Peyer's patch (tissue), 4 donors: ENCODE measurements at regions not wholly inside any gene's neighbourhood (a gene's known extent, or its start where the extent isn't known, plus 50 kb on each side); places are given as distances from the start of the nearest gene placed in this dataset.

ENCODE experiments used
- DNase-seq, 3 donors: peaks; one replicate each; pipeline ENCODE4 v3.0.0-alpha.2; 2017 to 2019
- H3K27ac ChIP-seq, 4 donors: fragments of 200-600 bp; sonication (generic); one replicate each; pipeline ENCODE4 v1.5.1; 2016 to 2019
- H3K27me3 ChIP-seq, 2 donors: fragments of 200-600 bp; sonication (generic); one replicate each; pipeline ENCODE4 v1.5.1; 2019
- H3K36me3 ChIP-seq, 3 donors: fragments of 200-600 bp; sonication (generic); one replicate each; pipeline ENCODE4 v1.5.1; 2016 to 2019
- H3K4me1 ChIP-seq, 4 donors: fragments of 200-600 bp; sonication (generic); one replicate each; pipeline ENCODE4 v1.5.1; 2016 to 2019
- H3K4me3 ChIP-seq, 4 donors: fragments of 200-600 bp; sonication (generic); 1 replicate in 3 of 4; 2 replicates in 1 of 4; pipeline ENCODE4 v1.5.1; 2016 to 2019; ENCODE audit warnings: mild to moderate bottlenecking in 1 of 4
- H3K9me3 ChIP-seq, 4 donors: fragments of 200-600 bp; sonication (generic); one replicate each; pipeline ENCODE4 v1.5.1; 2016 to 2019; ENCODE audit warnings: mild to moderate bottlenecking in 1 of 4
- POLR2A ChIP-seq, 2 donors: fragments of 450-650 bp; IDR thresholded peaks; one replicate each; pipeline ENCODE4 v1.5.1; 2017; ENCODE audit warnings: antibody characterized with exemption in 2 of 2, mild to moderate bottlenecking in 2 of 2, moderate library complexity in 2 of 2
- TF ChIP-seq, protein P1 (sequence below), 6 experiments: fragments of 450-650 bp in 4 of 6; fragments of 200-600 bp in 2 of 6; sonication (generic) in 1 of 6; IDR thresholded peaks; one replicate each; pipeline ENCODE4 v1.5.1; 2017 to 2019; ENCODE audit warnings: antibody characterized with exemption in 6 of 6, mild to moderate bottlenecking in 3 of 6, moderate library complexity in 1 of 6

GRCh38 chr18:28905509-28905908 is 728.6 kb upstream of the CDH2 start:
- no peak for DNase-seq
- TF ChIP-seq, protein P1, sequence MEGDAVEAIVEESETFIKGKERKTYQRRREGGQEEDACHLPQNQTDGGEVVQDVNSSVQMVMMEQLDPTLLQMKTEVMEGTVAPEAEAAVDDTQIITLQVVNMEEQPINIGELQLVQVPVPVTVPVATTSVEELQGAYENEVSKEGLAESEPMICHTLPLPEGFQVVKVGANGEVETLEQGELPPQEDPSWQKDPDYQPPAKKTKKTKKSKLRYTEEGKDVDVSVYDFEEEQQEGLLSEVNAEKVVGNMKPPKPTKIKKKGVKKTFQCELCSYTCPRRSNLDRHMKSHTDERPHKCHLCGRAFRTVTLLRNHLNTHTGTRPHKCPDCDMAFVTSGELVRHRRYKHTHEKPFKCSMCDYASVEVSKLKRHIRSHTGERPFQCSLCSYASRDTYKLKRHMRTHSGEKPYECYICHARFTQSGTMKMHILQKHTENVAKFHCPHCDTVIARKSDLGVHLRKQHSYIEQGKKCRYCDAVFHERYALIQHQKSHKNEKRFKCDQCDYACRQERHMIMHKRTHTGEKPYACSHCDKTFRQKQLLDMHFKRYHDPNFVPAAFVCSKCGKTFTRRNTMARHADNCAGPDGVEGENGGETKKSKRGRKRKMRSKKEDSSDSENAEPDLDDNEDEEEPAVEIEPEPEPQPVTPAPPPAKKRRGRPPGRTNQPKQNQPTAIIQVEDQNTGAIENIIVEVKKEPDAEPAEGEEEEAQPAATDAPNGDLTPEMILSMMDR (IDR thresholded peaks at IDR 0.05) = no peak
- TF ChIP-seq POLR2A (IDR thresholded peaks at IDR 0.05) = no peak
- Histone ChIP-seq H3K27me3 (no peaks in the 10 kb centered on the region), H3K4me1 (no peaks in the 10 kb centered on the region), H3K36me3 (no peaks in the 10 kb centered on the region), H3K4me3 (no peak overlapping the region), H3K27ac (no peak overlapping the region), H3K9me3 (no peaks in the 10 kb centered on the region)

- Histone ChIP-seq H3K4me3 (no peak overlapping the region), H3K27ac (no peak overlapping the region), H3K4me1 (no peaks in the 10 kb centered on the region), H3K36me3 (no peaks in the 10 kb centered on the region), H3K27me3 (no peaks in the 10 kb centered on the region), H3K9me3 (no peaks in the 10 kb centered on the region)
- DNase-seq = no peak
- TF ChIP-seq POLR2A (IDR thresholded peaks at IDR 0.05) = no peak
- TF ChIP-seq, protein P1 (IDR thresholded peaks at IDR 0.05) = no peak
Observed at GRCh38 chr18:28904789-28905364, 727.9 kb upstream of the CDH2 start.

DNA sequence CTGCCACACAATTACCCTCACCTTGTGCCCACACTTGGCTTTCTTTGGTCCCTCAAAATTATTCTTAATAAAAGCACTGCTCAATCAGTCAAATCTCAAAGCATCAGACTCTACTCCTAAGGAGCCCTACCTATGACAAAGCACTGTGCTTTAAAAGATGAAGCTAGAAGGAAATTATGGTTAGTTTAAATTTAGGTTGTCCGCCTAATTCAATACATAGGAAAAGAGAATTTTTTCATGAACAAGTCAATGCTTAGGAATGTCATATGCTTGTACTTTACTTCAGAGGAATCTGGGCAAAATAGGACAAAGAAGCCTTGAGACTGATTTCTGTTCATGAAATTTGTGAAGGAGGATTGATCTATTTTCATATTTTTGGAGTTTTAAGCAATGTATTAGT is 726.4 kb upstream of the CDH2 start:
- Histone ChIP-seq H3K27me3 (no peaks in the 10 kb centered on the region), H3K9me3 (no peaks in the 10 kb centered on the region), H3K27ac (no peak overlapping the region), H3K4me3 (no peak overlapping the region), H3K36me3 (no peaks in the 10 kb centered on the region), H3K4me1 (no peaks in the 10 kb centered on the region)
- TF ChIP-seq, protein P1 (IDR thresholded peaks at IDR 0.05) = no peak
- TF ChIP-seq POLR2A (IDR thresholded peaks at IDR 0.05) = no peak
- DNase-seq = no peak

- Histone ChIP-seq H3K4me1 (no peaks in the 10 kb centered on the region), H3K27me3 (no peaks in the 10 kb centered on the region), H3K36me3 (no peaks in the 10 kb centered on the region), H3K27ac (no peak overlapping the region), H3K9me3 (peaks cover 0 to 5% (median 0%) of the 10 kb centered on the region in 4 donors), H3K4me3 (no peak overlapping the region)
- no peak for DNase-seq
- no peak for TF ChIP-seq POLR2A (IDR thresholded peaks at IDR 0.05)
- TF ChIP-seq, protein P1 (IDR thresholded peaks at IDR 0.05) = no peak
Observed at GRCh38 chr18:28890791-28891190, 713.9 kb upstream of the CDH2 start.

- DNase-seq = no peak
- no peaks in the 10 kb centered on the region for H3K4me1 ChIP-seq
- H3K27ac ChIP-seq = no peak overlapping the region
- no peak overlapping the region for H3K4me3 ChIP-seq
- TF ChIP-seq, protein P1 (IDR thresholded peaks at IDR 0.05) = no peak
- no peak for TF ChIP-seq POLR2A (IDR thresholded peaks at IDR 0.05)
- H3K9me3 ChIP-seq = peaks cover 0 to 7% (median 0%) of the 10 kb centered on the region in 4 donors
- H3K27me3 ChIP-seq = no peaks in the 10 kb centered on the region
- no peaks in the 10 kb centered on the region for H3K36me3 ChIP-seq
Observed at GRCh38 chr18:28884304-28884703, 707.4 kb upstream of the CDH2 start.

GRCh38 chr18:28880856-28881255 is 703.9 kb upstream of the CDH2 start:
- no peak for TF ChIP-seq POLR2A (IDR thresholded peaks at IDR 0.05)
- TF ChIP-seq, protein P1 (IDR thresholded peaks at IDR 0.05) = no peak
- H3K27me3 ChIP-seq = no peaks in the 10 kb centered on the region
- DNase-seq = no peak
- peaks cover 0 to 2% (median 0%) of the 10 kb centered on the region in 4 donors for H3K9me3 ChIP-seq
- H3K4me3 ChIP-seq = no peak overlapping the region
- no peaks in the 10 kb centered on the region for H3K4me1 ChIP-seq
- no peak overlapping the region for H3K27ac ChIP-seq
- no peaks in the 10 kb centered on the region for H3K36me3 ChIP-seq
